ENCODE measurements at regions not wholly inside any gene's neighbourhood (a gene's known extent, or its start where the extent isn't known, plus 50 kb on each side); places are given as distances from the start of the nearest gene placed in this dataset.

DNA sequence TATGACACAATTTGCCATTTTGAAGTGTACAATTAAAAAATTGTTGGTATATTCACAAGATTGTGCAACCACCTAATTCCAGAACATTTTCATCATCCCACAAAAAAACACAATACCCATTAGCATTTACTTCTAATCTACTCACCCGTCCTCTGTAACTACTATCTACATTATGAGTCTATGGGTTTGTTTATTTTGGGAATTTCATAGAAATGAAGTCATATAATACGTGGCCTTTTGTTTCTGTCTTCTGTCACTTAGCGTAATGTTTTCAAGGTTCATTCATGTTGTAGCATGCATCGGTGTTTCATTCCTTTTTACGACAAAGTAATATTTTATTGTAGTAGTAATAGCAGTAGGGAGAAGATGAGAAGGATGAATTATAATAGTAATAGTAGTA, 55.2 kb upstream of the CNTN6 start:
- H2BK20ac ChIP-seq (ENCODE audit: low read length): no peak overlapping the region
- H4K20me1 ChIP-seq (replicated peaks in 1 of 2; ENCODE audit: control insufficient read depth in 1 of 2, insufficient read depth in 2 of 2, low read length in 2 of 2): no peaks in the 10 kb centered on the region
- no peak overlapping the region for H3K18ac ChIP-seq (ENCODE audit: extremely low read depth, low read length)
- H3K14ac ChIP-seq (ENCODE audit: insufficient read length): no peak overlapping the region
- H2BK15ac ChIP-seq (ENCODE audit: low read length): no peak overlapping the region
- no peak overlapping the region for H2BK12ac ChIP-seq (ENCODE audit: low read depth, low read length)
- 96% methylated on average over 5 of the region's 5 CpGs; no CpG with 5 or more reads in 1 of the 2 experiments for WGBS, 2 experiments (ENCODE audit: extremely low coverage in 1 of 2, insufficient coverage in 1 of 2, insufficient read length in 1 of 2, insufficient replicate concordance in 2 of 2, low coverage in 1 of 2, low lambda C conversion rate in 2 of 2, missing lambda C conversion rate in 1 of 2)
- POLR2A ChIA-PET (ENCODE audit: partially characterized antibody): no interaction called here
- H4K91ac ChIP-seq (replicated peaks; ENCODE audit: insufficient read length, low read length): no peak overlapping the region
- no peak overlapping the region for H3K23ac ChIP-seq (ENCODE audit: insufficient read length)
- no peak overlapping the region for H3K9ac ChIP-seq (replicated peaks in 1 of 4; ENCODE audit: extremely low read depth in 1 of 4, low read depth in 3 of 4, low read length in 3 of 4)
- H3K36me3 ChIP-seq (ENCODE audit: control insufficient read depth in 2 of 4, insufficient read depth in 4 of 4, low read length in 3 of 4): no peaks in the 10 kb centered on the region
- H4K5ac ChIP-seq (ENCODE audit: insufficient read length, low read depth, low read length): no peak overlapping the region
- no peak overlapping the region for H2AFZ ChIP-seq (ENCODE audit: low read length)
- TF ChIP-seq JUN (IDR thresholded peaks at IDR 0.05; ENCODE audit: low read depth, low read length) (no peak), FOSL1 (IDR thresholded peaks at IDR 0.05; ENCODE audit: insufficient read depth, low read depth, low read length) (no peak), TAF1 (IDR thresholded peaks at IDR 0.05; ENCODE audit: low read depth, low read length) (no peak), SAP30 (IDR thresholded peaks at IDR 0.05; ENCODE audit: insufficient read depth, insufficient replicate concordance, low read length) (no peak), SRF (IDR thresholded peaks at IDR 0.05; ENCODE audit: low read depth, low read length) (no peak)
- no peak overlapping the region for H3K27ac ChIP-seq (ENCODE audit: low read depth, low read length)
- no peaks in the 10 kb centered on the region for H3K27me3 ChIP-seq (replicated peaks in 1 of 4; ENCODE audit: control insufficient read depth in 3 of 4, extremely low read depth in 1 of 4, insufficient read depth in 3 of 4, low read length in 3 of 4)
- H3K79me1 ChIP-seq (ENCODE audit: low read depth, low read length): no peaks in the 10 kb centered on the region
- DNase-seq (ENCODE audit: low read depth in 1 of 2, low spot score in 2 of 2) (no peak), FAIRE-seq (no peak)
- no peak overlapping the region for H2BK5ac ChIP-seq (ENCODE audit: low read depth, low read length)
- no peak overlapping the region for H4K8ac ChIP-seq (ENCODE audit: extremely low read depth, insufficient read depth, low read length)
- no peaks in the 10 kb centered on the region for H3K4me1 ChIP-seq (replicated peaks in 1 of 4; ENCODE audit: control insufficient read depth in 3 of 4, insufficient read depth in 4 of 4, low read length in 3 of 4)
- no peaks in the 10 kb centered on the region for H3K79me2 ChIP-seq (ENCODE audit: control insufficient read depth in 1 of 2, insufficient read depth in 2 of 2, low read length in 2 of 2)
- no peak overlapping the region for H3K4me3 ChIP-seq (ENCODE audit: extremely low read depth in 1 of 4, insufficient read depth in 2 of 4, low read depth in 3 of 4, low read length in 4 of 4)
- H2AK5ac ChIP-seq (ENCODE audit: low read depth, low read length): no peak overlapping the region
- H3K9me3 ChIP-seq (ENCODE audit: insufficient read depth in 2 of 2, low read depth in 1 of 2, low read length in 1 of 2): peaks cover 0 to 7% of the 10 kb centered on the region in 2 experiments; a peak in 1 of 4 replicates
- no peak overlapping the region for H3K4me2 ChIP-seq (ENCODE audit: insufficient read depth in 1 of 2, low read depth in 2 of 2, low read length in 2 of 2)
- H2BK120ac ChIP-seq (replicated peaks; ENCODE audit: low read depth, low read length): no peak overlapping the region
- H3K4ac ChIP-seq (replicated peaks; ENCODE audit: insufficient read length, low read depth, low read length): no peak overlapping the region
- CTCF ChIA-PET (ENCODE audit: partially characterized antibody): no interaction called here
- H3K23me2 ChIP-seq (ENCODE audit: low read depth, low read length): no peaks in the 10 kb centered on the region
- H3K56ac ChIP-seq (replicated peaks; ENCODE audit: insufficient read length, low read depth, low read length): no peak overlapping the region

Measured in H1 (cell line).